ENCODE measurements at regions not wholly inside any gene's neighbourhood (a gene's known extent, or its start where the extent isn't known, plus 50 kb on each side); places are given as distances from the start of the nearest gene placed in this dataset.

- no peak for TF ChIP-seq ZFP3 (tag by site-specific recombination; IDR thresholded peaks at IDR 0.05; ENCODE audit: low read depth)
- TF ChIP-seq ZNF114 (tag by site-specific recombination; IDR thresholded peaks at IDR 0.05), result no peak
- TF ChIP-seq ZNF600 (tag by site-specific recombination; IDR thresholded peaks at IDR 0.05), result no peak
- no peak for TF ChIP-seq TRIM28 (IDR thresholded peaks at IDR 0.05; ENCODE audit: borderline replicate concordance, low read length)
- TF ChIP-seq ZNF146 (tag by site-specific recombination; IDR thresholded peaks at IDR 0.05), result no peak
- TF ChIP-seq ZNF398 (tag by site-specific recombination; IDR thresholded peaks at IDR 0.05), result no peak
- no peak for TF ChIP-seq ZNF670 (tag by site-specific recombination; IDR thresholded peaks at IDR 0.05; ENCODE audit: low read depth)
- TF ChIP-seq ZNF701 (tag by site-specific recombination; IDR thresholded peaks at IDR 0.05), result no peak
- TF ChIP-seq ZNF19 (tag by site-specific recombination; IDR thresholded peaks at IDR 0.05; ENCODE audit: low read depth), result no peak
- TF ChIP-seq ZNF621 (tag by site-specific recombination; IDR thresholded peaks at IDR 0.05), result no peak
- TF ChIP-seq ZIC2 (tag by site-specific recombination; IDR thresholded peaks at IDR 0.05), result no peak
- TF ChIP-seq ZNF169 (tag by site-specific recombination; IDR thresholded peaks at IDR 0.05), result no peak
- TF ChIP-seq ZNF449 (tag by site-specific recombination; IDR thresholded peaks at IDR 0.05), result no peak
- no peak for TF ChIP-seq PRDM1 (tag by site-specific recombination; IDR thresholded peaks at IDR 0.05)
- no peak for TF ChIP-seq SP2 (tag by site-specific recombination; IDR thresholded peaks at IDR 0.05)
- no peak for TF ChIP-seq MEIS1 (CRISPR knock-in tag; IDR thresholded peaks at IDR 0.05; ENCODE audit: borderline replicate concordance)
- POLR2A ChIA-PET, result no interaction called here
- Histone ChIP-seq H3K4me3 (ENCODE audit: low read depth, low read length) (no peak overlapping the region), H3K9me3 (ENCODE audit: control insufficient read depth, insufficient read depth, low read depth, low read length) (no peaks in the 10 kb centered on the region), H3K36me3 (ENCODE audit: control insufficient read depth in 2 of 2, insufficient read depth in 1 of 2, low read length in 2 of 2) (no peaks in the 10 kb centered on the region), H3K4me1 (ENCODE audit: control insufficient read depth, insufficient read depth, low read length) (no peaks in the 10 kb centered on the region), H3K27ac (ENCODE audit: extremely low read depth, low read depth, low read length) (no peak overlapping the region)
- CTCF ChIA-PET, result no interaction called here
Observed at GRCh38 chr13:89602655-89603054, 1744.8 kb upstream of the MIR17HG start.

- POLR2A ChIA-PET, result no interaction called here
- no peaks in the 10 kb centered on the region for H3K36me3 ChIP-seq (ENCODE audit: control insufficient read depth in 2 of 2, insufficient read depth in 1 of 2, low read length in 2 of 2)
- CTCF ChIA-PET, result no interaction called here
- no peaks in the 10 kb centered on the region for H3K4me1 ChIP-seq (ENCODE audit: control insufficient read depth, insufficient read depth, low read length)
- no peaks in the 10 kb centered on the region for H3K9me3 ChIP-seq (ENCODE audit: control insufficient read depth, insufficient read depth, low read depth, low read length)
- H3K27ac ChIP-seq (ENCODE audit: extremely low read depth, low read depth, low read length), result no peak overlapping the region
- H3K4me3 ChIP-seq (ENCODE audit: low read depth, low read length), result no peak overlapping the region
- no peak for TF ChIP-seq ZNF280C (tag by site-specific recombination; IDR thresholded peaks at IDR 0.05)
- no peak for TF ChIP-seq ZNF513 (tag by site-specific recombination; IDR thresholded peaks at IDR 0.05)
- TF ChIP-seq GFI1B (tag by site-specific recombination; IDR thresholded peaks at IDR 0.05), result no peak
- no peak for TF ChIP-seq ZNF133 (tag by site-specific recombination; IDR thresholded peaks at IDR 0.05)
- no peak for TF ChIP-seq ZNF202 (tag by site-specific recombination; IDR thresholded peaks at IDR 0.05; ENCODE audit: borderline replicate concordance)
- no peak for TF ChIP-seq ZNF423 (tag by site-specific recombination; IDR thresholded peaks at IDR 0.05)
- no peak for TF ChIP-seq HIC1 (tag by site-specific recombination; IDR thresholded peaks at IDR 0.05)
- no peak for TF ChIP-seq ZSCAN30 (tag by site-specific recombination; IDR thresholded peaks at IDR 0.05)
- no peak for TF ChIP-seq ZNF449 (tag by site-specific recombination; IDR thresholded peaks at IDR 0.05)
Observed at GRCh38 chr13:89603187-89603586, 1744.3 kb upstream of the MIR17HG start.

Measured in HEK293 (cell line).